NCI-H748 (cell line): ENCODE measurements at regions not wholly inside any gene's neighbourhood (a gene's known extent, or its start where the extent isn't known, plus 50 kb on each side); places are given as distances from the start of the nearest gene placed in this dataset.

ENCODE experiments used
- DNase-seq: peaks from one replicate; lab custom pipeline; 2025; ENCODE audit not compliant: unreplicated experiment; lab: John Stamatoyannopoulos, UW

GRCh38 chr19:31164791-31165251, 184.4 kb downstream of the TSHZ3 start:
- no peak for DNase-seq

DNA sequence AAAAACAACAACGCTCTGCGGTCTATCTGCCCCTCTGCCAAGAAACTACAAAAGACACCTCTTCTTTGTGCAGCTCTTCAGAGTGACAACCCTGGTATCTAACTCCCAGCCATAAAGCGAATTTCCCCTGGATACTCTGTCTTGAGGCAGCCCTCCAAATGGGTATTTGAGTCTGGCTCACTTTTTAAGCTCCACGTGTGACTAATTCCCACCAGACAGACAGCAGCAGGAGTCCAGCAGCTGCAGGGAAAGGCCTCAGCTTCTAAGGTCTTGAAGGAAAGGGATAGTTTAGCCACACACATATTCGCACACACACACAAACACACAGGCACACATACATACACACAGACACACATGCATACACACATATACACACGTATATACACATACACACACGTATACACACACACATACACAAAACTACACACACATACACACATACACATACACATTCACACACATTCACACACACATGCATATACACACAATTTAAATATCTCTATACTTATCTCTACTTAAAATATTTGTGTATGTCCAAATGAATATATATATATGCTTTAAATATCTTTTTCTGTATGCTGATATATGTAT, 188.8 kb downstream of the TSHZ3 start:
- DNase-seq: no peak

DNA sequence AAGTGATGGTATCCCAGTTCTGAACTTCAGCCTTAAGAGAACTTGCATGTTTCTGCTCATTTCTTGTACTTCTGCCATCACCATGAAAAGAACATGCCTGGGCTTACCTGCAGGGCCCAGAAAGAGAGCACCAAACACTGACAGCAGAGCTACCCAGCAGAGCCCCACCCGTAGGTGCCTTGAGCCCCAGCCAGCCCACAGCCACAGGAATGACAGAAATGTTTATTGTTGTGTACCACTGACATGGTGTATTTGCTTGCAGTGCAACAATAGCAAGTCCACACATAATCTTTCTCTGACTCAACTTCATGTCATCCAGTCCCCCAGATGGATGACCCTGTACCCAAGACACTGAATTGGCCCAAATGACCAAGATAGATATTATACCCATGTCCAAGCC, 195.2 kb downstream of the TSHZ3 start:
- no peak for DNase-seq

GRCh38 chr19:31152906-31153305, 196.3 kb downstream of the TSHZ3 start:
- DNase-seq: no peak

DNA sequence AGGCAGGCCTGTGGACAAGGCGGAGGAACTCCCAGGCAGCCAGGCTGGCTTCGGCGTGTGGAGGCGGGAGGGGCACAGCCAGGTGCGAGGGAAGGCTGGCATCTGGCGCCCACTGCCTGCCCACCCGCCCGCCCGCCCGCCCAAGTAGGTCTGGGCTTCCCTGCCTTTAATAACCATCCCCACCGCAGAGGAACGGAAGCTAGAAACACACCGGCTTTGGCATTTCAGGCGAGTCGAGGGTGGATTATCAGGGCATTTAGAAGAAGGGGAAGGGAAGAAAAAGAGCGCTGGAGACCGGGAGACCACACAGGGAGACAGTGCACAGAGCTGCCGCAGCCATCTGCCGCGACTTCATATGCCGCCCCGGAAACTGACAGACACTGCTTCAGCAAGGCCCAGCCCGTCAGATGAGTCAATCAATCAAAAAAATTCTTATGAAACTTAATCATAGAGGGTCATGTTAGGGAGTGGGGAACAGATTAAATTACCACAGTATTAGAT, 199.7 kb downstream of the TSHZ3 start:
- no peak for DNase-seq

- DNase-seq: no peak
These were observed 200.6 kb downstream of the TSHZ3 start for GRCh38 chr19:31148671-31149070.

GRCh38 chr19:31147234-31147633, 202.0 kb downstream of the TSHZ3 start:
- DNase-seq: no peak

- no peak for DNase-seq
These were observed 202.6 kb downstream of the TSHZ3 start for GRCh38 chr19:31146546-31147183.

DNA sequence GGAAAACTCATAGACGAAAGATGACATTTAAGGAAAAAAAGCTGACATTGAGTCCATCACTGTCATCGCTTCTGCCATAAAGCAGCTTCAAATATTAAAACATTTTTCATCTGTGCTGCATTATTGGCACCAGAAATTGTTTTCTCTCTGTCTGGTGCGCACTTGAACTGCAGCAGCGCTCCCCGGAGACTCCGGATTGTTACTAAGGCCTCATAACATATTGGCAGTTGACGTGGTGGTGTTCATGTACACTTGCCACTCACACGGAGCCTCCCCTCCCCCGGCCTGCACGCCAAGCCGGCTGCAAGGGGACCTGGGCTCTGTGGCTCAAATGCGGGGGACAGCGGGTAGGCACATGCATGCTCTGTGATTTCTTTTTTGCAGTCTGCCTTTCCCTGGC, 203.2 kb downstream of the TSHZ3 start:
- DNase-seq: no peak

GRCh38 chr19:31145007-31145406, 204.2 kb downstream of the TSHZ3 start:
- DNase-seq: no peak

DNA sequence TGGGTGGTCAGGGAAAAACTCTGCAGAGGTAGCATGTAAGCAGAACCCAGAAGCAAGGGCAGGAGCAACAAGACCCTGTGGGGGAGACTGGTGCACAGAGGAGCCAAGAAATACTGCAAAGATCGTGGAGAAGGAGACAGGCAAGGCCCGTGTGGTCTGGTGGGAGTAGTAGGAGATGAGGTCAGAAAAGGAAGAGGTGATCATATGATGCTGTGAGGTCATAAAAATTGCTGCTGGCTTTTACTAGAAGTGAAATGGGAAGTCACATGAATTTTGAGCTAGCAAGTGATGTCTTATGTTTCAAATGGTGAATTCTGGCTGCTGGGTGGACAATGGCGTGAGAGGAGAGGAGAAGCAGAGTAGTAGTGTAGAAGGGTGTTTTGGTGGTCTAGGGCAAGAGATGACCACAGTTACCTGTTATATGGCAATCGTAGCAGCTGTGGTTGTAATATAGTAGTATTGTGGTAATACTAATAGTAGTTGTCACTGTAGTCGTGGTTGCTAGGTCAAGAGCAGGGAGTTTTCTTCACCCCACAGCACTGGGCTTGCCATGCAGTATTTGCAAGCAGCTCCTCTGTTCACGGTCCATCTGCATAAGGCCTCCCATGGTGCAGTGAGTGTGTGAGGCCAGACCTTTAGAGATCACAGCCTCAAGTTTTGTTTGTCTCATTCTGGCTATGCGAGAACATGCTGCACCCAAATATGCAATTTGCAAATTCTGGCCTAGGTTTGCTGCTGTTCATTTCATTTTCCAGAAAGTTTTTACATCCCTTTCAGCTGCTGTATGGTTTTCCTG, 205.0 kb downstream of the TSHZ3 start:
- DNase-seq: no peak

- DNase-seq: no peak
These were observed 207.9 kb downstream of the TSHZ3 start for GRCh38 chr19:31141301-31141700.

- no peak for DNase-seq
These were observed 208.5 kb downstream of the TSHZ3 start for GRCh38 chr19:31140717-31141116.

DNA sequence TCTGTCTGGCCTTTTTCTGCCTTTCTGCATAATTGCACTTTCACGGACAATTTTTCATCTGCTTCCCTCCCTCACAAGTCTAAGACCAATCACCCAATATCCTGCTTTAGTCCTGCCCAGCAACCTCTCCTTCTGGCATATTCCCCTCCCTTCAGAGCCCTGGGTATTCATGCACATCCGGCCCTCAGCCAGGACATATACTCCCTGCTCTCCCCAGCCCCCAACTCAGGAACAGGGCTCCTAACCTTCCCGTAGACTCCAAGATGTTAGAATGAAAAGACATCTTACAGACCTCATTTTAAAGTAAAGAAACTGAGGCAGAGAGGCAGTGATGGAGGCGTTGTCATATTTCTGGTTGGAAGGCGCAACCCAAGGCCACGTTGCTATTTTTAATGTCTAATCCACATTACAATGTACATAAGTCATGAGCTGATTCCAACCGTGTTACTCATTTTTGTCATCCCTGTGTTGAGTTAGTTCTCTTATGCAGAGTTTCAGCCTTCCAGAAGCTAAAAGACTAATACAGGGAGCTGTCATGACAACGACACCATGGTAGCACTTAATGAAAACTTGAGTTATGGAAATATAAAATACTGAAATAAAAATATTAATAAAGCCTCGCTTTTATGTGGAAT, 209.2 kb downstream of the TSHZ3 start:
- DNase-seq: no peak

DNA sequence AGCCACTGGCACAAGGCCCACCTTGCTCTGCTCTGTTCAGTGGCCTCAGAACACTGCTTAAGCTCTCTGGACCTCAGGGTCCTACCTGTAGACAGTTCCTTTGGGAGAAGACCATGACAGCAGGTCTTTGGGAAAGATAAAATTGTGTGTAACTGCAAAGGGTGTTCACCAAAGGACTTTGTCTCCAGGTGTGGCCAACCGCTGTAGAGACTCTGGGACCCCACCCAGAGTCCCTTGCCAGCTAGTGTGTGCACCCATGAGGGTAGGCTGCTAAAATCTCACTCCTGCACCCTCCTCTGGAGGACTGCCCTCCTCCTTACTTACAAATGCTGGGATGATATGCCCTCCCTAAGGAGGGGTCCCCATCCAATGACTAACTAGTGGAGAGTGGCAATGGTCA, 211.2 kb downstream of the TSHZ3 start:
- DNase-seq: no peak

- DNase-seq: no peak
These were observed 213.4 kb downstream of the TSHZ3 start for GRCh38 chr19:31135841-31136240.

- DNase-seq: no peak
These were observed 216.5 kb downstream of the TSHZ3 start for GRCh38 chr19:31132753-31133110.

DNA sequence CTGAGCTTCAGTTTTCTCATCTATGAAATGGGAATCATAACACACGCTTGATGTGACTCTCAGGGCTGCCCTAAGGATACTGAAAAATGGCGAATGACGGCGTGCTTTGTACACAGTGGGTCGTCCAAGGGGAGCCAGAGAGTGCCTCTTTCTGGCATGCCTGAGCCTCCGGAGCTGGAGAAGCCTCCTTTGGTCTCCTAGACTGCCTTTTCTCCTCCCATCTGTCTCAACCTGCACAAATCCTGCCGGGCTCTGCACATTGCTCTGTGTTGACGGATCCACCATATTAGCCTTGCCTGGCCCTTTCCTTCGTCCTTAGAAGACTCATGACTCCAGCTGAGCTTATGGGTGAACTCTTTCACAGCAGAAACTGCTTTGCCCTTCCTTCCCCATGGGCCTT, 220.9 kb downstream of the TSHZ3 start:
- DNase-seq: no peak

- no peak for DNase-seq
These were observed 221.9 kb downstream of the TSHZ3 start for GRCh38 chr19:31127134-31127967.

- DNase-seq: no peak
These were observed 223.0 kb downstream of the TSHZ3 start for GRCh38 chr19:31126236-31126635.

DNA sequence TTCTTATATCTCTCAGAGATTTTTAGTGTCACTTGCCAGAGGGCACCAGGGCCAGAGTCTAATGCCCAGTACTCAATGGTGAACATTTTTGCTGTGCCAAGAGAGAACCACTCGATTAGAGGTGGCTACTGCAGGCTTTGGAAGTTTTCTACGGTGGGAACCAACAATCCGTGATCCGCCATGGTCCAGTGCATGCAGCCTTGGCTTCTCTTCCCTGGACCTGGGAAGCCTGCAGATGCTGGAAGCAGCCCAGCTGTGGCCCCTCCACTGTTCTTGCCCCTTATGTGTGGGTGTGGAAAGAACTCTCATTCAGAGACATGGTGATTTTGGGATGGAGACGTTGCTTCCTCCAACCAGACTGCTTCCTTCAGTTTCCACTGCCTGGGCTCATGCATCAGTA, 224.2 kb downstream of the TSHZ3 start:
- no peak for DNase-seq
